Progenitor cell of endocrine pancreas (in vitro differentiated cells): ENCODE measurements at regions not wholly inside any gene's neighbourhood (a gene's known extent, or its start where the extent isn't known, plus 50 kb on each side); places are given as distances from the start of the nearest gene placed in this dataset.

ENCODE experiments used
- DNase-seq: peaks from one replicate; pipeline ENCODE4 v3.0.0; 2021; ENCODE audit warnings: low spot score; ENCODE audit not compliant: unreplicated experiment
- H3K27ac Mint-ChIP-seq: 2 replicates; pipeline ENCODE4 v1.8.0; 2021; ENCODE audit warnings: mild to moderate bottlenecking, moderate library complexity, mixed read lengths
- H3K27me3 Mint-ChIP-seq: 2 replicates; pipeline ENCODE4 v1.8.0; 2021; ENCODE audit warnings: mixed read lengths
- H3K36me3 Mint-ChIP-seq: 2 replicates; pipeline ENCODE4 v1.8.0; 2022; ENCODE audit warnings: mixed read lengths; ENCODE audit not compliant: insufficient read depth
- H3K4me1 Mint-ChIP-seq: 2 replicates; pipeline ENCODE4 v1.8.0; 2021; ENCODE audit warnings: low read depth, mixed read lengths
- H3K4me3 Mint-ChIP-seq: 2 replicates; pipeline ENCODE4 v1.8.0; 2021; ENCODE audit warnings: low read depth, mild to moderate bottlenecking, moderate library complexity, mixed read lengths
- H3K9me3 Mint-ChIP-seq: 2 replicates; pipeline ENCODE4 v1.8.0; 2021; ENCODE audit warnings: low read depth, mixed read lengths
- TF ChIP-seq, protein P1 (sequence below): fragments of 200-600 bp; sonication (generic); IDR thresholded peaks from one replicate; pipeline ENCODE4 v1.5.0; 2021; ENCODE audit warnings: antibody characterized with exemption, mild to moderate bottlenecking; ENCODE audit not compliant: unreplicated experiment

DNA sequence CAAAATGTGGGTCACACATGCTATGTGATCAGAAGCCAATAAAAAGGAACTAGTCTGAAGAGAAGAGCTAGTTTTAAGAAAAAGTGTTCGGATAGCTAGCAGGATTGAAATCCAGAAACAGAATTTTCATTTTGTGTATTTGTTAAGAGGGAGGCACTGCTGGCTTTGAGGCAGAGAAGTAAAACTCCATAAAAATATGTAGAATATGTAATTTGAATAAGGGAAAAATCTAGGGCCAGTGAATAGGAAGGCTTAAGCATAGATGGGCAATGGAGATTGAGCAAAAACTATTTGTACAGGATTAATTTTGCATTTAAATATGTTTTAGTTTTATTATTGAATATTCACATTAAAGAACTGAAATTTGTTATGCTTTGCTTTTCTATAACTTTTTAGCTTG, 399.9 kb upstream of the PITX2 start:
- TF ChIP-seq, protein P1, sequence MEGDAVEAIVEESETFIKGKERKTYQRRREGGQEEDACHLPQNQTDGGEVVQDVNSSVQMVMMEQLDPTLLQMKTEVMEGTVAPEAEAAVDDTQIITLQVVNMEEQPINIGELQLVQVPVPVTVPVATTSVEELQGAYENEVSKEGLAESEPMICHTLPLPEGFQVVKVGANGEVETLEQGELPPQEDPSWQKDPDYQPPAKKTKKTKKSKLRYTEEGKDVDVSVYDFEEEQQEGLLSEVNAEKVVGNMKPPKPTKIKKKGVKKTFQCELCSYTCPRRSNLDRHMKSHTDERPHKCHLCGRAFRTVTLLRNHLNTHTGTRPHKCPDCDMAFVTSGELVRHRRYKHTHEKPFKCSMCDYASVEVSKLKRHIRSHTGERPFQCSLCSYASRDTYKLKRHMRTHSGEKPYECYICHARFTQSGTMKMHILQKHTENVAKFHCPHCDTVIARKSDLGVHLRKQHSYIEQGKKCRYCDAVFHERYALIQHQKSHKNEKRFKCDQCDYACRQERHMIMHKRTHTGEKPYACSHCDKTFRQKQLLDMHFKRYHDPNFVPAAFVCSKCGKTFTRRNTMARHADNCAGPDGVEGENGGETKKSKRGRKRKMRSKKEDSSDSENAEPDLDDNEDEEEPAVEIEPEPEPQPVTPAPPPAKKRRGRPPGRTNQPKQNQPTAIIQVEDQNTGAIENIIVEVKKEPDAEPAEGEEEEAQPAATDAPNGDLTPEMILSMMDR, result no peak
- H3K36me3 Mint-ChIP-seq, result no peaks in the 10 kb centered on the region
- peaks cover 8% of the 10 kb centered on the region for H3K4me1 Mint-ChIP-seq
- no peaks in the 10 kb centered on the region for H3K9me3 Mint-ChIP-seq
- H3K27me3 Mint-ChIP-seq, result no peaks in the 10 kb centered on the region
- no peak overlapping the region for H3K4me3 Mint-ChIP-seq
- no peak for DNase-seq
- no peak overlapping the region for H3K27ac Mint-ChIP-seq

DNA sequence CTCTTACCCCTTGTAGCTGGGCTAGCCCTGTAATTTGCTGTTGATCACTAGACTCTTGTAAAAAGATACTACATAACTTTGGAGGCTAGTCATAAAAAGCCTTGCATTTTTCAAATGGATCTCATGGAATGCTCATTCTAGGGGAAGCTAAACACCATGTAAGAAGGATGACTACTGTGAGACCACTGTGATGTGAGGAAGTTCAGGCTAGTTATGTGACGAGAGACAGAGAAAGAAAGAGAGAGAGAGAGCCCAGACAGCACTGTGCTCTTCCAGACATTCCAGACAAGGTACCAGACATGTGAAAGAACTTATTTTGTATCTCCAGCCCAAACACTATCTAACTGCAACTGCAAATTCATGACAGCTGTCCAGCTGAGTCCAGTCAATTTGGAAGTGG, 404.6 kb upstream of the PITX2 start:
- Mint-ChIP-seq H3K27ac (no peak overlapping the region), H3K9me3 (no peaks in the 10 kb centered on the region), H3K27me3 (no peaks in the 10 kb centered on the region), H3K4me1 (no peaks in the 10 kb centered on the region), H3K36me3 (no peaks in the 10 kb centered on the region), H3K4me3 (no peak overlapping the region)
- DNase-seq, result no peak
- TF ChIP-seq, protein P1, result no peak

DNA sequence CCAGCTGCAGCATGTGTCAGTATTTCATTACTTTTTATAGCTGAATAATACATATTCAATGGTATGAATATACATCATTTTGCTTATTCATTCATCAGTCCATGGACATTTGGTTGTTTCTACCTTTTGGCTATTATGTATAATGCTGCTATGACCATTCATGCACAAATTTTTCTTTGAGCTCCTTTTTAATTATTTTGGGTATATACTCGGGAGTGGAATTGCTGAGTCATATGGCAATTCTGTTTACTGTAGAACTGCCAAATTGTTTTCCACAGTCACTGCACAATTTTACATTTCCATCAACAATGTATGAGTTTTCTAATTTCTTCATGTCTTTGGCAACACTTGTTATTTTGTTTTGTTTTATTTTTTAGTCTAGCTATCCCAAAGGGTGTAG, 405.9 kb upstream of the PITX2 start:
- TF ChIP-seq, protein P1, result no peak
- H3K36me3 Mint-ChIP-seq, result no peaks in the 10 kb centered on the region
- H3K4me1 Mint-ChIP-seq, result no peaks in the 10 kb centered on the region
- H3K27me3 Mint-ChIP-seq, result no peaks in the 10 kb centered on the region
- H3K27ac Mint-ChIP-seq, result no peak overlapping the region
- H3K9me3 Mint-ChIP-seq, result no peaks in the 10 kb centered on the region
- no peak for DNase-seq
- no peak overlapping the region for H3K4me3 Mint-ChIP-seq

DNA sequence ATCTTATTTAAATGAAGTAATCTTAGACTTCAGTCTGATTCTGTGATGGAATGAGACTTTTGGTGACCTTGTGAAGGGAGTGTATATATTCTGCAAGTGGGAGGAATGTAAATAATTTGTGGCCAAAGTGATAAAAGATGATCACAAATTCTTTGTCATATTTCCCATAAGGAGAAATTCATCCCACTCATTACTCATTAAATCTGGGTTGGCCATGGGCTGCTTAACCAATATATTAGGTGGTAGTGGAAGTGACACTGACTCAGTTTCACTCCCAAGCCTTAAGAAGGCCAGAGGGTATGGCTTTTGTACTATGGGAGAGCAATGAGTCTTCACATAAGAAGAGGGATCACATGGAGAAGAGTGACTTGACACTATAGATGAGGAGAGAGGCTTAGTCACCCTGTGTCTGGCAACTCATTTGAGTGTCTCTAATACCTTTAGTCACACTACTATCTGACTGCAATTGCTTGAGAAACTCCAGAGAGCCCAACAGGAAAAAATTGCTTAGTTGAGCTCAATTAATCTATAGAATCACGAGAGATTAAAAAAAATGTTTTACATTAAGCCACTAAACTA, 408.2 kb upstream of the PITX2 start:
- DNase-seq, result no peak
- no peak overlapping the region for H3K27ac Mint-ChIP-seq

DNA sequence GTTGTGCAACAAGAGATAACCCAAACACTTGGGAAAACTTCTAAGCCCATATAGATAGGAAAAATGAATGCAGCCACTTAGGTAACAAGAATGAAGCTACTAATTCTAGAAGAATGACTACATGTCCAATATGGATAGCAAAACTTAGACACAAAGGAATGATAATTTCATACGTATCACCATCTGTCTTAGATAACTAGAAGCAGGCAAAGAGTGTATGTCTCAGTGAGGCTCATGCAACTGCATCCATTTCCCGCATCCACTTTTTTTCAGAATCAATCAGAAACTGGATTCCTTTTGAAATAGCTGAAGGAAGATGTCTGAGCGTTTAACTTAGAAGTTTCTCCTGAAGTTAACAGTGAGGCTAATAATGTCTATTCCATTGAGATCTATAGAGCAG, 408.7 kb upstream of the PITX2 start:
- Mint-ChIP-seq H3K9me3 (no peaks in the 10 kb centered on the region), H3K4me1 (no peaks in the 10 kb centered on the region), H3K27ac (no peak overlapping the region), H3K27me3 (no peaks in the 10 kb centered on the region), H3K4me3 (no peak overlapping the region), H3K36me3 (no peaks in the 10 kb centered on the region)
- no peak for DNase-seq
- TF ChIP-seq, protein P1, result no peak

More for the DNA sequence above, 408.2 kb upstream of the PITX2 start:
- Mint-ChIP-seq H3K36me3 (no peaks in the 10 kb centered on the region), H3K27me3 (no peaks in the 10 kb centered on the region), H3K4me1 (no peaks in the 10 kb centered on the region), H3K4me3 (no peak overlapping the region), H3K9me3 (no peaks in the 10 kb centered on the region)
- TF ChIP-seq, protein P1, result no peak
